ENCODE measurements at regions not wholly inside any gene's neighbourhood (a gene's known extent, or its start where the extent isn't known, plus 50 kb on each side); places are given as distances from the start of the nearest gene placed in this dataset.

DNA sequence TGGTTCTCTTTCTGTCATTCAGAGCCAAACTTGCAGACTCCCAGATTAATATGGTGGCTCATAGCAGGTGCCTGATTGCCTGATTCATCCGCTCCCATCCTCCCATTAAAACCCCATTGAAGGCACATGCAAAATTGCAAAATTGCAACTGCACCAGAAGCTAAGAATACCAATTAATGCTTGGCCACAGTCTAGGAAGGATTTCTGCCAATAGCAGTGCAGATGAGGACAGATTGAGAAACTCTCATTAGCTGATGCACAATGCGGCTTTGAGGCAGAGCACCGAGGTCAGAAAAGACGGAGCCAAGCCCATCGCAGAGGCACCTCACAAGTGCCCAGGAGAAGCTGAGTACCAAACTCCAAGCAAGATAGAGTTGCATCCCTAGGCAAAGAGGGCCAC lies 172.8 kb downstream of the ARL4C start:
- TF ChIP-seq, protein P1, sequence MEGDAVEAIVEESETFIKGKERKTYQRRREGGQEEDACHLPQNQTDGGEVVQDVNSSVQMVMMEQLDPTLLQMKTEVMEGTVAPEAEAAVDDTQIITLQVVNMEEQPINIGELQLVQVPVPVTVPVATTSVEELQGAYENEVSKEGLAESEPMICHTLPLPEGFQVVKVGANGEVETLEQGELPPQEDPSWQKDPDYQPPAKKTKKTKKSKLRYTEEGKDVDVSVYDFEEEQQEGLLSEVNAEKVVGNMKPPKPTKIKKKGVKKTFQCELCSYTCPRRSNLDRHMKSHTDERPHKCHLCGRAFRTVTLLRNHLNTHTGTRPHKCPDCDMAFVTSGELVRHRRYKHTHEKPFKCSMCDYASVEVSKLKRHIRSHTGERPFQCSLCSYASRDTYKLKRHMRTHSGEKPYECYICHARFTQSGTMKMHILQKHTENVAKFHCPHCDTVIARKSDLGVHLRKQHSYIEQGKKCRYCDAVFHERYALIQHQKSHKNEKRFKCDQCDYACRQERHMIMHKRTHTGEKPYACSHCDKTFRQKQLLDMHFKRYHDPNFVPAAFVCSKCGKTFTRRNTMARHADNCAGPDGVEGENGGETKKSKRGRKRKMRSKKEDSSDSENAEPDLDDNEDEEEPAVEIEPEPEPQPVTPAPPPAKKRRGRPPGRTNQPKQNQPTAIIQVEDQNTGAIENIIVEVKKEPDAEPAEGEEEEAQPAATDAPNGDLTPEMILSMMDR (IDR thresholded peaks at IDR 0.05): no peak
- TF ChIP-seq POLR2A (IDR thresholded peaks at IDR 0.05) (no peak), POLR2AphosphoS5 (IDR thresholded peaks at IDR 0.05) (no peak)

Measured in gastroesophageal sphincter (tissue), 3 donors.